ENCODE measurements at regions not wholly inside any gene's neighbourhood (a gene's known extent, or its start where the extent isn't known, plus 50 kb on each side); places are given as distances from the start of the nearest gene placed in this dataset.

DNA sequence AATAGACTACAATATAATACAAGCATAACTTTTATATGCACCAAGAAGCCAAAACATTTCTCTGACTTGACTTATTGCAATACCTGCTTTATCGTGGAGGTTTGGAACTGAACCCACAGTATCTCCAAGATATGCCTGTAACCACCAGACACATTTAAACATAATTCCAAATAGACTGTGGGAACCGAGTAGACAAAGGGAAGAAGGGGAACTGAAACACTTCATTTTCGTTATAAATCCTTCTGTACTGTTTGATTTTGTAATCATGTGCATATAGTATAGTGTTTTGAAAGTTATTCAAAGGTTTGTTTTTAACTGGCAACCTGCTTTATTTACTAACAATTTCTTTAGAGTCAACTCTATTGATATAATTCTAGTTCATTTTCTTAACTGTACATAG is 154.9 kb upstream of the BEND6 start:
- WGBS, 2 donors: 55 to 63% methylated on average over 3 of the region's 3 CpGs
- Histone ChIP-seq H3K4me1 (ENCODE audit: control insufficient read depth in 5 of 5, insufficient read depth in 5 of 5, low read length in 5 of 5) (peaks cover 0 to 30% (median 3%) of the 10 kb centered on the region in 5 donors), H3K36me3 (ENCODE audit: control insufficient read depth in 4 of 4, insufficient read depth in 4 of 4, low read length in 4 of 4) (no peaks in the 10 kb centered on the region), H3K9ac (ENCODE audit: insufficient read depth in 1 of 2, low read length in 2 of 2) (no peak overlapping the region), H3K4me3 (no peak overlapping the region), H3K9me3 (ENCODE audit: control insufficient read depth in 4 of 4, insufficient read depth in 3 of 4, low read length in 3 of 4) (no peaks in the 10 kb centered on the region), H3K27ac (ENCODE audit: low read depth in 1 of 2, low read length in 1 of 2) (no peak overlapping the region), H3K27me3 (ENCODE audit: control insufficient read depth in 3 of 3, insufficient read depth in 3 of 3, low read length in 2 of 3) (no peaks in the 10 kb centered on the region)
- TF ChIP-seq CTCF (IDR thresholded peaks at IDR 0.05; ENCODE audit: control extremely low read depth, extremely low read depth): no peak
- ATAC-seq (ENCODE audit: insufficient read depth, low FRiP score) (no peak), DNase-seq (no peak)

- Histone ChIP-seq H3K4me1 (ENCODE audit: control insufficient read depth in 5 of 5, insufficient read depth in 5 of 5, low read length in 5 of 5) (peaks cover 0 to 32% (median 3%) of the 10 kb centered on the region in 5 donors), H3K4me3 (no peak overlapping the region), H3K27me3 (ENCODE audit: control insufficient read depth in 3 of 3, insufficient read depth in 3 of 3, low read length in 2 of 3) (no peaks in the 10 kb centered on the region), H3K27ac (ENCODE audit: low read depth in 1 of 2, low read length in 1 of 2) (peak overlapping the region in 1 of 2 donors; percentile 69), H3K36me3 (ENCODE audit: control insufficient read depth in 4 of 4, insufficient read depth in 4 of 4, low read length in 4 of 4) (no peaks in the 10 kb centered on the region), H3K9ac (ENCODE audit: insufficient read depth in 1 of 2, low read length in 2 of 2) (no peak overlapping the region), H3K9me3 (ENCODE audit: control insufficient read depth in 4 of 4, insufficient read depth in 3 of 4, low read length in 3 of 4) (no peaks in the 10 kb centered on the region)
- no peak for TF ChIP-seq CTCF (IDR thresholded peaks at IDR 0.05; ENCODE audit: control extremely low read depth, extremely low read depth)
- DNase-seq (no peak), ATAC-seq (ENCODE audit: insufficient read depth, low FRiP score) (no peak)
- 59 to 73% methylated on average over 2 of the region's 2 CpGs for WGBS, 2 donors
Observed at GRCh38 chr6:56798163-56798562, 155.5 kb upstream of the DST start.

DNA sequence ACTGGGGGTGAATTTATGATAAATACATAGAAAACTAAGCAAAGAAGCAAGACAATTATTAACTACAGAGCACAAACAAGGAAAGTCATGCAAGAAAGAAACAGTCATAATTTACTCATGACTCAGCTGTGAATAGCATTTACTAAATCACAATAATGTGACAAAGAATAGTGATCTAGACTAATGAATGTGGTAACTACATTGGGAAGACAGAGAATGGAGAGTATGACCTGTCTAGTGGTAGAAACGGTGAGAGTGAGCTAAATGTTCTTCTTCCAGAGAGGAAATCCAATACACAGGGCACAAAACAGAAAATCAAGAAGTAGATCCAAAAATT is 153.5 kb upstream of the DST start:
- no peaks in the 10 kb centered on the region for H3K27me3 ChIP-seq (ENCODE audit: control insufficient read depth in 3 of 3, insufficient read depth in 3 of 3, low read length in 2 of 3)
- H3K4me3 ChIP-seq: no peak overlapping the region
- WGBS, 2 donors: 84 to 93% methylated on average over 1 of the region's 1 CpG
- H3K27ac ChIP-seq (ENCODE audit: low read depth in 1 of 2, low read length in 1 of 2): peak overlapping the region in 1 of 2 donors; percentile 61
- peaks cover 0 to 31% (median 0%) of the 10 kb centered on the region in 5 donors for H3K4me1 ChIP-seq (ENCODE audit: control insufficient read depth in 5 of 5, insufficient read depth in 5 of 5, low read length in 5 of 5)
- TF ChIP-seq CTCF (IDR thresholded peaks at IDR 0.05; ENCODE audit: control extremely low read depth, extremely low read depth): no peak
- no peak for ATAC-seq (ENCODE audit: insufficient read depth, low FRiP score)
- H3K9ac ChIP-seq (ENCODE audit: insufficient read depth in 1 of 2, low read length in 2 of 2): no peak overlapping the region
- no peaks in the 10 kb centered on the region for H3K9me3 ChIP-seq (ENCODE audit: control insufficient read depth in 4 of 4, insufficient read depth in 3 of 4, low read length in 3 of 4)
- no peak for DNase-seq
- H3K36me3 ChIP-seq (ENCODE audit: control insufficient read depth in 4 of 4, insufficient read depth in 4 of 4, low read length in 4 of 4): no peaks in the 10 kb centered on the region

GRCh38 chr6:56795466-56796195 is 152.9 kb upstream of the DST start:
- Histone ChIP-seq H3K27me3 (ENCODE audit: control insufficient read depth in 3 of 3, insufficient read depth in 3 of 3, low read length in 2 of 3) (no peaks in the 10 kb centered on the region), H3K4me1 (ENCODE audit: control insufficient read depth in 5 of 5, insufficient read depth in 5 of 5, low read length in 5 of 5) (peaks cover 0 to 34% (median 0%) of the 10 kb centered on the region in 5 donors), H3K9me3 (ENCODE audit: control insufficient read depth in 4 of 4, insufficient read depth in 3 of 4, low read length in 3 of 4) (no peaks in the 10 kb centered on the region), H3K27ac (ENCODE audit: low read depth in 1 of 2, low read length in 1 of 2) (peak overlapping the region in 1 of 2 donors; percentile 61), H3K4me3 (no peak overlapping the region), H3K9ac (ENCODE audit: insufficient read depth in 1 of 2, low read length in 2 of 2) (no peak overlapping the region), H3K36me3 (ENCODE audit: control insufficient read depth in 4 of 4, insufficient read depth in 4 of 4, low read length in 4 of 4) (no peaks in the 10 kb centered on the region)
- WGBS, 2 donors: 87 to 91% methylated on average over 6 of the region's 6 CpGs
- no peak for DNase-seq
- no peak for ATAC-seq (ENCODE audit: insufficient read depth, low FRiP score)
- TF ChIP-seq CTCF (IDR thresholded peaks at IDR 0.05; ENCODE audit: control extremely low read depth, extremely low read depth): no peak
